ENCODE measurements at regions not wholly inside any gene's neighbourhood (a gene's known extent, or its start where the extent isn't known, plus 50 kb on each side); places are given as distances from the start of the nearest gene placed in this dataset.

GRCh38 chr14:44863271-44863670 lies 98.5 kb downstream of the KLHL28 start:
- TF ChIP-seq, protein P1, sequence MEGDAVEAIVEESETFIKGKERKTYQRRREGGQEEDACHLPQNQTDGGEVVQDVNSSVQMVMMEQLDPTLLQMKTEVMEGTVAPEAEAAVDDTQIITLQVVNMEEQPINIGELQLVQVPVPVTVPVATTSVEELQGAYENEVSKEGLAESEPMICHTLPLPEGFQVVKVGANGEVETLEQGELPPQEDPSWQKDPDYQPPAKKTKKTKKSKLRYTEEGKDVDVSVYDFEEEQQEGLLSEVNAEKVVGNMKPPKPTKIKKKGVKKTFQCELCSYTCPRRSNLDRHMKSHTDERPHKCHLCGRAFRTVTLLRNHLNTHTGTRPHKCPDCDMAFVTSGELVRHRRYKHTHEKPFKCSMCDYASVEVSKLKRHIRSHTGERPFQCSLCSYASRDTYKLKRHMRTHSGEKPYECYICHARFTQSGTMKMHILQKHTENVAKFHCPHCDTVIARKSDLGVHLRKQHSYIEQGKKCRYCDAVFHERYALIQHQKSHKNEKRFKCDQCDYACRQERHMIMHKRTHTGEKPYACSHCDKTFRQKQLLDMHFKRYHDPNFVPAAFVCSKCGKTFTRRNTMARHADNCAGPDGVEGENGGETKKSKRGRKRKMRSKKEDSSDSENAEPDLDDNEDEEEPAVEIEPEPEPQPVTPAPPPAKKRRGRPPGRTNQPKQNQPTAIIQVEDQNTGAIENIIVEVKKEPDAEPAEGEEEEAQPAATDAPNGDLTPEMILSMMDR (IDR thresholded peaks at IDR 0.05) = no peak
- no peak for TF ChIP-seq POLR2A (IDR thresholded peaks at IDR 0.05)

Measured in Peyer's patch (tissue), 4 donors.